K562 (cell line): ENCODE measurements at regions not wholly inside any gene's neighbourhood (a gene's known extent, or its start where the extent isn't known, plus 50 kb on each side); places are given as distances from the start of the nearest gene placed in this dataset.

Experiments used
- AFF4 ChIP-seq: sonication (generic); formaldehyde crosslinking; IDR thresholded peaks from 2 replicates; pipeline ENCODE4 v1.8.0; 2023; ENCODE audit warnings: mild to moderate bottlenecking, missing genetic modification reagents
- CBX3 ChIP-seq, 2 experiments: IDR thresholded peaks; 1 replicate in 1 of 2; 2 replicates in 1 of 2; pipeline ENCODE4 v1.6.1; 2012; ENCODE audit warnings: inconsistent platforms in 2 of 2, low read length in 2 of 2, borderline replicate concordance in 1 of 2, control low read depth in 1 of 2
- FOSL1 ChIP-seq: fragments of 200-800 bp; sonication (Bioruptor generic); conservative IDR thresholded peaks from 2 replicates; pipeline ENCODE4 v1.6.1; 2016; ENCODE audit warnings: missing genetic modification characterization, missing compliant biosample characterization
- FOXJ3 ChIP-seq: sonication (generic); formaldehyde crosslinking; IDR thresholded peaks from 2 replicates; pipeline ENCODE4 v1.4.0; 2020; ENCODE audit warnings: mild to moderate bottlenecking, missing genetic modification reagents
- GABPB2 ChIP-seq: fragments of 250-450 bp; sonication (Bioruptor Pico); conservative IDR thresholded peaks from 2 replicates; pipeline ENCODE4 v1.5.1; 2021; ENCODE audit warnings: mild to moderate bottlenecking
- HIVEP1 ChIP-seq: fragments of 250-450 bp; sonication (Bioruptor Pico); IDR thresholded peaks from 2 replicates; pipeline ENCODE4 v1.4.0; 2020; ENCODE audit warnings: mild to moderate bottlenecking
- KDM4B ChIP-seq, 2 experiments: fragments of 450-650 bp in 1 of 2; sonication (generic) in 1 of 2; IDR thresholded peaks; 2 replicates each; pipeline ENCODE4 v1.6.1; 2016 to 2017; ENCODE audit warnings: borderline replicate concordance in 2 of 2, antibody characterized with exemption in 1 of 2, low read depth in 1 of 2, mild to moderate bottlenecking in 1 of 2
- MED1 ChIP-seq: sonication (generic); formaldehyde crosslinking; IDR thresholded peaks from 2 replicates; pipeline ENCODE4 v1.8.1; 2023; ENCODE audit warnings: missing genetic modification reagents, borderline replicate concordance
- NFE2 ChIP-seq: IDR thresholded peaks from 2 replicates; pipeline ENCODE4 v1.6.1; 2014; ENCODE audit warnings: antibody characterized with exemption, low read depth
- PATZ1 ChIP-seq: fragments of 250-450 bp; sonication (Bioruptor Pico); IDR thresholded peaks from 2 replicates; pipeline ENCODE4 v1.5.0; 2020; ENCODE audit warnings: mild to moderate bottlenecking, borderline replicate concordance
- PHB2 ChIP-seq: fragments of 450-650 bp; IDR thresholded peaks from 2 replicates; pipeline ENCODE4 v1.6.1; 2017; ENCODE audit warnings: low read depth
- POLR2G ChIP-seq: fragments of 200-400 bp; formaldehyde crosslinking; IDR thresholded peaks from 2 replicates; pipeline ENCODE4 v1.6.1; 2017; ENCODE audit warnings: low read depth, mild to moderate bottlenecking, antibody characterized with exemption, low read length, moderate library complexity
- POLR3G ChIP-seq: IDR thresholded peaks from 2 replicates; pipeline ENCODE4 v1.6.1; 2011; ENCODE audit not compliant: insufficient read length, insufficient replicate concordance; ENCODE audit errors: extremely low read depth
- RBBP5 ChIP-seq: fragments of 200-600 bp; sonication (generic); IDR thresholded peaks from 2 replicates; pipeline ENCODE4 v1.6.1; 2012; ENCODE audit warnings: borderline replicate concordance, mild to moderate bottlenecking, low read length, control low read depth, inconsistent platforms; ENCODE audit not compliant: insufficient read depth, poor library complexity, severe bottlenecking
- SMARCE1 ChIP-seq: fragments of 450-650 bp; IDR thresholded peaks from 2 replicates; pipeline ENCODE4 v1.7.1; 2016; ENCODE audit warnings: mild to moderate bottlenecking
- SNIP1 ChIP-seq: fragments of 450-650 bp; IDR thresholded peaks from 2 replicates; pipeline ENCODE4 v1.7.1; 2017; ENCODE audit warnings: low read depth, mild to moderate bottlenecking
- SRF ChIP-seq, 2 experiments: fragments of 250-450, 450-650 bp in 1 of 2; sonication (Bioruptor Pico) in 1 of 2; sonication (generic) in 1 of 2; formaldehyde crosslinking; IDR thresholded peaks; 2 replicates each; pipeline versions ENCODE4 v1.5.0 to v1.5.1; 2020 to 2022; ENCODE audit warnings: mild to moderate bottlenecking in 1 of 2, missing genetic modification reagents in 1 of 2
- THRAP3 ChIP-seq: fragments of 450-650 bp; IDR thresholded peaks from 2 replicates; pipeline ENCODE4 v1.6.1; 2016; ENCODE audit warnings: mild to moderate bottlenecking, inconsistent platforms, borderline replicate concordance
- ZHX1 ChIP-seq: fragments of 150-350 bp; conservative IDR thresholded peaks from 2 replicates; pipeline ENCODE4 v1.6.1; 2014; ENCODE audit warnings: low read length
- ZNF224 ChIP-seq: sonication (generic); formaldehyde crosslinking; IDR thresholded peaks from 2 replicates; pipeline ENCODE4 v1.8.0; 2022; ENCODE audit warnings: mild to moderate bottlenecking, missing genetic modification reagents
- ZNF589 ChIP-seq: fragments of 200-800 bp; sonication (Bioruptor generic); IDR thresholded peaks from 2 replicates; pipeline ENCODE4 v1.6.1; 2016; ENCODE audit warnings: low read depth, missing genetic modification characterization, missing compliant biosample characterization
- ZNF76 ChIP-seq: fragments of 250-450 bp; sonication (Bioruptor Pico); IDR thresholded peaks from 2 replicates; pipeline ENCODE4 v1.4.0; 2020; ENCODE audit warnings: mild to moderate bottlenecking, moderate library complexity, borderline replicate concordance

- TF ChIP-seq ZHX1: no peak
- TF ChIP-seq SMARCE1: peak; percentile 53; the same call in 1 of the 2 replicates
- TF ChIP-seq PATZ1 (CRISPR knock-in tag): no peak
- TF ChIP-seq GABPB2 (CRISPR knock-in tag): no peak
- no peak for TF ChIP-seq MED1 (CRISPR knock-in tag)
- TF ChIP-seq CBX3 (IDR thresholded peaks at IDR 0.05; ENCODE audit: borderline replicate concordance in 1 of 2, low read length in 2 of 2): peak in 1 of 2 experiments; percentile 75; a peak in 1 of 3 replicates
- no peak for TF ChIP-seq AFF4 (CRISPR knock-in tag)
- TF ChIP-seq PHB2: no peak
- no peak for TF ChIP-seq POLR2G
- TF ChIP-seq RBBP5: no peak
- TF ChIP-seq POLR3G: no peak
- TF ChIP-seq THRAP3: no peak
- peak; percentile 73 for TF ChIP-seq NFE2
- TF ChIP-seq KDM4B (IDR thresholded peaks at IDR 0.05; ENCODE audit: borderline replicate concordance in 2 of 2, low read depth in 1 of 2): no peak
- no peak for TF ChIP-seq HIVEP1
- TF ChIP-seq SRF (CRISPR knock-in tag; IDR thresholded peaks at IDR 0.05): no peak
- peak; percentile 97 for TF ChIP-seq FOSL1 (tag)
- peak; percentile 79; the same call in 1 of the 2 replicates for TF ChIP-seq ZNF76 (CRISPR knock-in tag)
- peak; percentile 76 for TF ChIP-seq ZNF589
- no peak for TF ChIP-seq ZNF224
- TF ChIP-seq SNIP1: no peak
- no peak for TF ChIP-seq FOXJ3 (CRISPR knock-in tag)
Measured at GRCh38 chr19:28553005-28553404, 659.9 kb downstream of the UQCRFS1 start (continued).
